HepG2 (cell line): ENCODE measurements at regions not wholly inside any gene's neighbourhood (a gene's known extent, or its start where the extent isn't known, plus 50 kb on each side); places are given as distances from the start of the nearest gene placed in this dataset.

Source experiments
- ATAC-seq: fragments of 200-7000 bp; cut with Tn5 transposase; 3 replicates; pipeline ENCODE4 v1.9.1; 2020; ENCODE audit warnings: mild to moderate bottlenecking, moderate library complexity
- BruUV-seq: library from RNA; stranded (reverse); fragments of 400-500 nt; replicated peaks from 2 replicates; lab custom pipeline; 2021; lab: Mats Ljungman, UMichigan
- CTCF ChIA-PET: fragments of 300-600 bp; formaldehyde crosslinking; extraction: SDS; loops from one replicate; lab custom pipeline; 2021; ENCODE audit warnings: low total read pairs, inconsistent platforms, low intra/inter-chr PET ratio; lab: Yijun Ruan, JAX
- POLR2A ChIA-PET: fragments of 350-600 bp; sonication (Branson Sonifier 250); formaldehyde crosslinking; loops from one replicate; lab custom pipeline; 2020; ENCODE audit warnings: antibody characterized with exemption, inconsistent platforms; lab: Yijun Ruan, JAX
- DNase-seq: peaks from one replicate; pipeline ENCODE4 v3.0.0-alpha.2; 2015; ENCODE audit warnings: low spot score
- FAIRE-seq: peaks from 3 replicates; lab custom pipeline; 2011; peaks lifted over from hg19 to GRCh38; lab: Jason Lieb, UNC
- H2AFZ ChIP-seq: one replicate; pipeline ENCODE4 v1.6.1; 2011; ENCODE audit warnings: low read length, inconsistent platforms
- H3K27ac ChIP-seq: fragments of 300-600 bp; 3 replicates; pipeline ENCODE4 v1.8.0; 2011; ENCODE audit warnings: mixed run types, mild to moderate bottlenecking, mixed read lengths, low read length, inconsistent platforms; ENCODE audit not compliant: insufficient read depth; ENCODE audit errors: extremely low read length
- H3K27me3 ChIP-seq, 2 experiments: fragments of 200-600 bp in 1 of 2; 2 replicates in 1 of 2; 3 replicates in 1 of 2; pipeline versions ENCODE4 v1.6.0 to v1.8.0; 2011; ENCODE audit warnings: low read length in 2 of 2, mild to moderate bottlenecking in 2 of 2, moderate library complexity in 2 of 2, inconsistent platforms in 1 of 2; ENCODE audit not compliant: insufficient read depth in 2 of 2, control insufficient read depth in 1 of 2
- H3K36me3 ChIP-seq, 2 experiments: fragments of 200-600 bp in 1 of 2; replicated peaks in 1 of 2; 2 replicates in 1 of 2; 3 replicates in 1 of 2; pipeline versions ENCODE4 v1.5.1 to v1.8.0; 2011; ENCODE audit warnings: low read length in 2 of 2, inconsistent platforms in 1 of 2; ENCODE audit not compliant: insufficient read depth in 2 of 2, control insufficient read depth in 1 of 2
- H3K4me1 ChIP-seq: 2 replicates; pipeline ENCODE4 v1.5.1; 2012; ENCODE audit warnings: low read length, inconsistent platforms; ENCODE audit not compliant: insufficient read depth
- H3K4me2 ChIP-seq: 2 replicates; pipeline ENCODE4 v1.6.0; 2011; ENCODE audit warnings: low read depth, low read length, inconsistent platforms
- H3K4me3 ChIP-seq, 3 experiments: fragments of 200-600 bp in 1 of 3; sonication (generic), shearing (Covaris generic) in 1 of 3; replicated peaks in 1 of 3; 2 replicates each; pipeline ENCODE4 v1.5.1; 2011 to 2016; ENCODE audit warnings: low read length in 3 of 3, inconsistent platforms in 2 of 3, low read depth in 2 of 3, mild to moderate bottlenecking in 2 of 3, control low read depth in 1 of 3, mixed read lengths in 1 of 3; ENCODE audit not compliant: insufficient read depth in 1 of 3
- H3K79me2 ChIP-seq: one replicate; pipeline ENCODE4 v1.6.1; 2011; ENCODE audit warnings: low read length, inconsistent platforms; ENCODE audit not compliant: insufficient read depth
- H3K9ac ChIP-seq: 2 replicates; pipeline ENCODE4 v1.6.0; 2011; ENCODE audit warnings: mild to moderate bottlenecking, low read depth, low read length, inconsistent platforms; ENCODE audit not compliant: insufficient read depth
- H3K9me3 ChIP-seq: 2 replicates; pipeline ENCODE4 v1.5.1; 2012; ENCODE audit warnings: mild to moderate bottlenecking, low read length
- H4K20me1 ChIP-seq: 2 replicates; pipeline ENCODE4 v1.6.0; 2011; ENCODE audit warnings: inconsistent platforms, mild to moderate bottlenecking, low read length, moderate library complexity; ENCODE audit not compliant: insufficient read depth
- PTBP1 ChIP-seq: fragments of 200-400 bp; formaldehyde crosslinking; IDR thresholded peaks from 2 replicates; pipeline ENCODE4 v1.6.1; 2018; ENCODE audit warnings: low read length, low read depth; ENCODE audit not compliant: poor library complexity, severe bottlenecking
- RXRA ChIP-seq: sonication (generic); formaldehyde crosslinking; IDR thresholded peaks from 2 replicates; pipeline ENCODE4 v1.5.1; 2020; ENCODE audit warnings: missing genetic modification reagents
- ZNF619 ChIP-seq: sonication (generic); formaldehyde crosslinking; IDR thresholded peaks from 2 replicates; pipeline ENCODE4 v1.4.0; 2020; ENCODE audit warnings: mild to moderate bottlenecking, missing genetic modification reagents
- WGBS: methylation state at CpG from one replicate; pipeline ENCODE4 v1.1.6; 2017; ENCODE audit warnings: low lambda C conversion rate; 5-methylcytosine and 5-hydroxymethylcytosine counted together
- in situ Hi-C: cut with HindIII; loops from 2 replicates; pipeline ENCODE4 v1.10.0; 2017; ENCODE audit warnings: low pct_unique_long_range_greater_than_20kb; ENCODE audit not compliant: extremely low pct_ligation_motif_present
- intact Hi-C: fragments of 100-400 bp; cut with micrococcal nuclease; formaldehyde crosslinking; loops from one replicate; pipeline ENCODE4 v1.10.0; 2022; ENCODE audit not compliant: unreplicated experiment
- TF ChIP-seq, protein P1 (sequence below): sonication (generic); formaldehyde crosslinking; IDR thresholded peaks from 2 replicates; pipeline ENCODE4 v1.4.0; 2020; ENCODE audit warnings: missing genetic modification reagents, borderline replicate concordance
- TF ChIP-seq, protein P2 (sequence below): sonication (generic); formaldehyde crosslinking; IDR thresholded peaks from 2 replicates; pipeline ENCODE4 v1.4.0; 2020; ENCODE audit warnings: missing genetic modification reagents, borderline replicate concordance
- TF ChIP-seq, protein P3 (sequence below): sonication (generic); formaldehyde crosslinking; IDR thresholded peaks from 2 replicates; pipeline ENCODE4 v1.5.1; 2020; ENCODE audit warnings: missing genetic modification reagents, mild to moderate bottlenecking, borderline replicate concordance
- TF ChIP-seq, protein P4 (sequence below): sonication (generic); formaldehyde crosslinking; IDR thresholded peaks from 2 replicates; pipeline ENCODE4 v1.5.1; 2020; ENCODE audit warnings: mild to moderate bottlenecking, missing genetic modification reagents, borderline replicate concordance

DNA sequence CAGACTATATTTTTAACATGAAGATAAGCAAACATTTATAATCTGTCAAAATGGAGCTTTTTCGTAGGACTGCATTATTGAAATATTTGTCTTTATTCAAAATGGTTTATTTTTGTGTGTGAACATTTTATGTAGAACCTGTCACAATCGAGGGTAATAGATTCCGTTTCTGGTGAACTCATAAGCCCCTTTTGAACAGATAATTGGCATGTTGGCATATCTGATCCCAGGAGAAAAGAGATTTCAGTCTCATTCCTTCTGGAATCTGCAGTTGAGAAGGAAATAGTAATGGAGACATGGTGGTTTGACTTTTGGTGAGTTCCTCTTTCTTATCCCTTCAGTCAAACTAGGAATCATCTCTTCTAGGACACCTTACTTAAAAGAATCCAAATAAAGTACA lies 427.9 kb upstream of the B3GALT2 start (continued):
- TF ChIP-seq, protein P1, sequence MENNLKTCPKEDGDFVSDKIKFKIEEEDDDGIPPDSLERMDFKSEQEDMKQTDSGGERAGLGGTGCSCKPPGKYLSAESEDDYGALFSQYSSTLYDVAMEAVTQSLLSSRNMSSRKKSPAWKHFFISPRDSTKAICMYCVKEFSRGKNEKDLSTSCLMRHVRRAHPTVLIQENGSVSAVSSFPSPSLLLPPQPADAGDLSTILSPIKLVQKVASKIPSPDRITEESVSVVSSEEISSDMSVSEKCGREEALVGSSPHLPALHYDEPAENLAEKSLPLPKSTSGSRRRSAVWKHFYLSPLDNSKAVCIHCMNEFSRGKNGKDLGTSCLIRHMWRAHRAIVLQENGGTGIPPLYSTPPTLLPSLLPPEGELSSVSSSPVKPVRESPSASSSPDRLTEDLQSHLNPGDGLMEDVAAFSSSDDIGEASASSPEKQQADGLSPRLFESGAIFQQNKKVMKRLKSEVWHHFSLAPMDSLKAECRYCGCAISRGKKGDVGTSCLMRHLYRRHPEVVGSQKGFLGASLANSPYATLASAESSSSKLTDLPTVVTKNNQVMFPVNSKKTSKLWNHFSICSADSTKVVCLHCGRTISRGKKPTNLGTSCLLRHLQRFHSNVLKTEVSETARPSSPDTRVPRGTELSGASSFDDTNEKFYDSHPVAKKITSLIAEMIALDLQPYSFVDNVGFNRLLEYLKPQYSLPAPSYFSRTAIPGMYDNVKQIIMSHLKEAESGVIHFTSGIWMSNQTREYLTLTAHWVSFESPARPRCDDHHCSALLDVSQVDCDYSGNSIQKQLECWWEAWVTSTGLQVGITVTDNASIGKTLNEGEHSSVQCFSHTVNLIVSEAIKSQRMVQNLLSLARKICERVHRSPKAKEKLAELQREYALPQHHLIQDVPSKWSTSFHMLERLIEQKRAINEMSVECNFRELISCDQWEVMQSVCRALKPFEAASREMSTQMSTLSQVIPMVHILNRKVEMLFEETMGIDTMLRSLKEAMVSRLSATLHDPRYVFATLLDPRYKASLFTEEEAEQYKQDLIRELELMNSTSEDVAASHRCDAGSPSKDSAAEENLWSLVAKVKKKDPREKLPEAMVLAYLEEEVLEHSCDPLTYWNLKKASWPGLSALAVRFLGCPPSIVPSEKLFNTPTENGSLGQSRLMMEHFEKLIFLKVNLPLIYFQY (CRISPR knock-in tag): no peak
- TF ChIP-seq, protein P2, sequence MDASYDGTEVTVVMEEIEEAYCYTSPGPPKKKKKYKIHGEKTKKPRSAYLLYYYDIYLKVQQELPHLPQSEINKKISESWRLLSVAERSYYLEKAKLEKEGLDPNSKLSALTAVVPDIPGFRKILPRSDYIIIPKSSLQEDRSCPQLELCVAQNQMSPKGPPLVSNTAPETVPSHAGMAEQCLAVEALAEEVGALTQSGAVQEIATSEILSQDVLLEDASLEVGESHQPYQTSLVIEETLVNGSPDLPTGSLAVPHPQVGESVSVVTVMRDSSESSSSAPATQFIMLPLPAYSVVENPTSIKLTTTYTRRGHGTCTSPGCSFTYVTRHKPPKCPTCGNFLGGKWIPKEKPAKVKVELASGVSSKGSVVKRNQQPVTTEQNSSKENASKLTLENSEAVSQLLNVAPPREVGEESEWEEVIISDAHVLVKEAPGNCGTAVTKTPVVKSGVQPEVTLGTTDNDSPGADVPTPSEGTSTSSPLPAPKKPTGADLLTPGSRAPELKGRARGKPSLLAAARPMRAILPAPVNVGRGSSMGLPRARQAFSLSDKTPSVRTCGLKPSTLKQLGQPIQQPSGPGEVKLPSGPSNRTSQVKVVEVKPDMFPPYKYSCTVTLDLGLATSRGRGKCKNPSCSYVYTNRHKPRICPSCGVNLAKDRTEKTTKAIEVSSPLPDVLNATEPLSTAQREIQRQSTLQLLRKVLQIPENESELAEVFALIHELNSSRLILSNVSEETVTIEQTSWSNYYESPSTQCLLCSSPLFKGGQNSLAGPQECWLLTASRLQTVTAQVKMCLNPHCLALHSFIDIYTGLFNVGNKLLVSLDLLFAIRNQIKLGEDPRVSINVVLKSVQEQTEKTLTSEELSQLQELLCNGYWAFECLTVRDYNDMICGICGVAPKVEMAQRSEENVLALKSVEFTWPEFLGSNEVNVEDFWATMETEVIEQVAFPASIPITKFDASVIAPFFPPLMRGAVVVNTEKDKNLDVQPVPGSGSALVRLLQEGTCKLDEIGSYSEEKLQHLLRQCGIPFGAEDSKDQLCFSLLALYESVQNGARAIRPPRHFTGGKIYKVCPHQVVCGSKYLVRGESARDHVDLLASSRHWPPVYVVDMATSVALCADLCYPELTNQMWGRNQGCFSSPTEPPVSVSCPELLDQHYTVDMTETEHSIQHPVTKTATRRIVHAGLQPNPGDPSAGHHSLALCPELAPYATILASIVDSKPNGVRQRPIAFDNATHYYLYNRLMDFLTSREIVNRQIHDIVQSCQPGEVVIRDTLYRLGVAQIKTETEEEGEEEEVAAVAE: no peak
- no peak for TF ChIP-seq PTBP1

DNA sequence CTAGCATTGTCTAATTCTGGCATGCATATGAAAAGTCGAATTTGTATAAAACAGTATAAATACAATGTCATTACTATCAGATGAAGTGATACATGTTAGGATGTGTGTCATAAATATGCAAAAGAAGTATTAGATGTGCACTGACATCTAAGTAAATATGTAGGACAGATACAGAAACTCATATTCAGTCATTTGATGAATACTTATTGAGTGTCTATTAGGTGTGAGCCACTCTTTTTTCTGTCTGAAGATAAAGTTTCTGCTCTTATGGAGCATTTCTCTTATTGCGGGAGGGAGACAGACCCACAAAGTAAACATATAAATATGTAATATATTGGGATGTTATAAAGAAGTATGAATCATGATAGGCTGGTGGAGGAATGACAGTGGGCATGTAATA lies 426.6 kb upstream of the B3GALT2 start:
- H3K9me3 ChIP-seq: no peaks in the 10 kb centered on the region
- H3K27me3 ChIP-seq: no peaks in the 10 kb centered on the region
- ChIA-PET CTCF (no interaction called here), POLR2A (no interaction called here)
- H3K4me1 ChIP-seq: no peaks in the 10 kb centered on the region
- DNase-seq (no peak), ATAC-seq (no peak), FAIRE-seq (no peak)
- H3K79me2 ChIP-seq: no peaks in the 10 kb centered on the region
- no peaks in the 10 kb centered on the region for H3K36me3 ChIP-seq
- no peak overlapping the region for H3K27ac ChIP-seq
- no peak overlapping the region for H3K4me3 ChIP-seq
- intact Hi-C loops: no loop called here
- in situ Hi-C loops: no loop called here
- H3K4me2 ChIP-seq: no peak overlapping the region
- no TSS peak for BruUV-seq
- no peaks in the 10 kb centered on the region for H4K20me1 ChIP-seq
- no peak overlapping the region for H3K9ac ChIP-seq
- 28% methylated on average over 2 of the region's 2 CpGs for WGBS
- no peak overlapping the region for H2AFZ ChIP-seq
- TF ChIP-seq, protein P3, sequence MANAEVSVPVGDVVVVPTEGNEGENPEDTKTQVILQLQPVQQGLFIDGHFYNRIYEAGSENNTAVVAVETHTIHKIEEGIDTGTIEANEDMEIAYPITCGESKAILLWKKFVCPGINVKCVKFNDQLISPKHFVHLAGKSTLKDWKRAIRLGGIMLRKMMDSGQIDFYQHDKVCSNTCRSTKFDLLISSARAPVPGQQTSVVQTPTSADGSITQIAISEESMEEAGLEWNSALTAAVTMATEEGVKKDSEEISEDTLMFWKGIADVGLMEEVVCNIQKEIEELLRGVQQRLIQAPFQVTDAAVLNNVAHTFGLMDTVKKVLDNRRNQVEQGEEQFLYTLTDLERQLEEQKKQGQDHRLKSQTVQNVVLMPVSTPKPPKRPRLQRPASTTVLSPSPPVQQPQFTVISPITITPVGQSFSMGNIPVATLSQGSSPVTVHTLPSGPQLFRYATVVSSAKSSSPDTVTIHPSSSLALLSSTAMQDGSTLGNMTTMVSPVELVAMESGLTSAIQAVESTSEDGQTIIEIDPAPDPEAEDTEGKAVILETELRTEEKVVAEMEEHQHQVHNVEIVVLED: no peak
- TF ChIP-seq, protein P4, sequence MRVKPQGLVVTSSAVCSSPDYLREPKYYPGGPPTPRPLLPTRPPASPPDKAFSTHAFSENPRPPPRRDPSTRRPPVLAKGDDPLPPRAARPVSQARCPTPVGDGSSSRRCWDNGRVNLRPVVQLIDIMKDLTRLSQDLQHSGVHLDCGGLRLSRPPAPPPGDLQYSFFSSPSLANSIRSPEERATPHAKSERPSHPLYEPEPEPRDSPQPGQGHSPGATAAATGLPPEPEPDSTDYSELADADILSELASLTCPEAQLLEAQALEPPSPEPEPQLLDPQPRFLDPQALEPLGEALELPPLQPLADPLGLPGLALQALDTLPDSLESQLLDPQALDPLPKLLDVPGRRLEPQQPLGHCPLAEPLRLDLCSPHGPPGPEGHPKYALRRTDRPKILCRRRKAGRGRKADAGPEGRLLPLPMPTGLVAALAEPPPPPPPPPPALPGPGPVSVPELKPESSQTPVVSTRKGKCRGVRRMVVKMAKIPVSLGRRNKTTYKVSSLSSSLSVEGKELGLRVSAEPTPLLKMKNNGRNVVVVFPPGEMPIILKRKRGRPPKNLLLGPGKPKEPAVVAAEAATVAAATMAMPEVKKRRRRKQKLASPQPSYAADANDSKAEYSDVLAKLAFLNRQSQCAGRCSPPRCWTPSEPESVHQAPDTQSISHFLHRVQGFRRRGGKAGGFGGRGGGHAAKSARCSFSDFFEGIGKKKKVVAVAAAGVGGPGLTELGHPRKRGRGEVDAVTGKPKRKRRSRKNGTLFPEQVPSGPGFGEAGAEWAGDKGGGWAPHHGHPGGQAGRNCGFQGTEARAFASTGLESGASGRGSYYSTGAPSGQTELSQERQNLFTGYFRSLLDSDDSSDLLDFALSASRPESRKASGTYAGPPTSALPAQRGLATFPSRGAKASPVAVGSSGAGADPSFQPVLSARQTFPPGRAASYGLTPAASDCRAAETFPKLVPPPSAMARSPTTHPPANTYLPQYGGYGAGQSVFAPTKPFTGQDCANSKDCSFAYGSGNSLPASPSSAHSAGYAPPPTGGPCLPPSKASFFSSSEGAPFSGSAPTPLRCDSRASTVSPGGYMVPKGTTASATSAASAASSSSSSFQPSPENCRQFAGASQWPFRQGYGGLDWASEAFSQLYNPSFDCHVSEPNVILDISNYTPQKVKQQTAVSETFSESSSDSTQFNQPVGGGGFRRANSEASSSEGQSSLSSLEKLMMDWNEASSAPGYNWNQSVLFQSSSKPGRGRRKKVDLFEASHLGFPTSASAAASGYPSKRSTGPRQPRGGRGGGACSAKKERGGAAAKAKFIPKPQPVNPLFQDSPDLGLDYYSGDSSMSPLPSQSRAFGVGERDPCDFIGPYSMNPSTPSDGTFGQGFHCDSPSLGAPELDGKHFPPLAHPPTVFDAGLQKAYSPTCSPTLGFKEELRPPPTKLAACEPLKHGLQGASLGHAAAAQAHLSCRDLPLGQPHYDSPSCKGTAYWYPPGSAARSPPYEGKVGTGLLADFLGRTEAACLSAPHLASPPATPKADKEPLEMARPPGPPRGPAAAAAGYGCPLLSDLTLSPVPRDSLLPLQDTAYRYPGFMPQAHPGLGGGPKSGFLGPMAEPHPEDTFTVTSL (CRISPR knock-in tag): no peak
- no peak for TF ChIP-seq ZNF619 (CRISPR knock-in tag)
- TF ChIP-seq RXRA (CRISPR knock-in tag): no peak
